HG02938 (cell line): ENCODE measurements at regions not wholly inside any gene's neighbourhood (a gene's known extent, or its start where the extent isn't known, plus 50 kb on each side); places are given as distances from the start of the nearest gene placed in this dataset.

Experiments
- ATAC-seq: cut with Tn5 transposase; IDR thresholded peaks from one replicate; pipeline ENCODE4 v1.9.1; 2021; ENCODE audit warnings: mild to moderate bottlenecking, moderate library complexity; ENCODE audit not compliant: unreplicated experiment

DNA sequence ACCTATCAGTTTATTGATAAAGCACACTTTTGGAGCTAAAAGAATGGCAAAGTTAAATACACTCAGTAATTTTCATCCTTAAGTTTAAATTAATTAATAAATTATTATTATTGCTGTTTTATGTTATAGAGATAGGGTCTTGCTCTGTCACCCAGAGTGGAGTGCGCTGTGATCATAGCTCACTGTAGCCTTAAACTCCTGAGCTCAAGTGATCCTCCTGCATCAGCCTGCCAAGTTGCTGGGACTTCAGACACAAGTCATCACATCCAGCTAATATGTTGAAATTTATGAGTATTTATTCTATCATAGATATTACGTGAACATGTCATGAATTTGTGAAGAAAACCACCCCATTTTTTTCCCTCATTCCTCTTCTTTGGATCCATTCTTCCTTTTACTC, 64.2 kb downstream of the GJA1 start:
- no peak for ATAC-seq

- no peak for ATAC-seq
These were observed 68.1 kb downstream of the GJA1 start for GRCh38 chr6:121503589-121503991.

- peak; percentile 81 for ATAC-seq
These were observed 68.8 kb downstream of the GJA1 start for GRCh38 chr6:121504227-121504626.

DNA sequence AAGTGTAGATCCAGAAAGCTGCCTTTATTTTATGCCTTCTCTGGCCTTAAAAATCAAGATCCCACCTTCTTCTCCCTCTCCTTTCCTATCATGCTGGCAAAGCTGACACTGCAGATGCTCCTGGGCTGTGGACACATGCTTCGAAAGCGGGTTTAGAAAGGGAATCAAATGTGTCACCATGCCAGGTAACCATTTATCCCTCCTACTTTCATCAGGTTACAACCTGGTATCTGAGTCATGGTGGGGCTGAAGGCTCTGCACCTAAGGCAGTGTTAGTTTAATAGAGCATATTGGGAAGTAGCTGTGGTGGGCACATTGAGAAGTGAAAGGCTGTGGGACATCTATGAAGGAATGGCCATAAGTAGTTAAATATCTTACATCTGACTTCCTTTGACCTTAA, 69.8 kb downstream of the GJA1 start:
- ATAC-seq = no peak

- no peak for ATAC-seq
These were observed 71.6 kb downstream of the GJA1 start for GRCh38 chr6:121506761-121507754.

DNA sequence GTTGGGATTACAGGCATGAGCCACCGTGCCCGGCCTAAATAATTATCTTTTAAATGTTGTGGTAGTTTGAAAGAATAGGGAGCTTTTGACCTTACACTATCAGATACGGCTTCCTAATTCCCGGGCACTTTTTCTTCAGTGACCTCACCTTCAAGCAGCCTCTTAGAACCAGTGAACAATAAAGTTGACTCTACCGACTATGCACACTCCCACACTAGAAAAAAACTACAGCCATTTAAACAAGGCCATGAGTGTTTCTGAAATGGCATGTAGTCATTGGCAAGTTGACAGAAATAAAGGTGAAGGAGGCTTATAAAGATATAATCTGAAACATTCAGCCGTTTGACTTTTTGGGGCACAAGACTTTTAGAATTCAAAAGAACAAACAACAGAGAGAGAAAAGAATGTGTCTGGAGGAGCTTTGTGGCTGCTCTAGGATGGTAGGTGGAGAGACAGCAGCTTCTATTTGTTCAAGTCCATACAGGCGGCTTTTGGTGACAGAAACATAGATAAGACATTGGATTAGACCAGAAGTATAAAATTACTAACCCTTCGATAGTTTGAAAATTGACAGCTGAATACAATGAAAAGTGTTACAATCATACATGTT, 75.2 kb downstream of the GJA1 start:
- ATAC-seq = no peak

GRCh38 chr6:121515630-121516265, 80.3 kb downstream of the GJA1 start:
- ATAC-seq = no peak

DNA sequence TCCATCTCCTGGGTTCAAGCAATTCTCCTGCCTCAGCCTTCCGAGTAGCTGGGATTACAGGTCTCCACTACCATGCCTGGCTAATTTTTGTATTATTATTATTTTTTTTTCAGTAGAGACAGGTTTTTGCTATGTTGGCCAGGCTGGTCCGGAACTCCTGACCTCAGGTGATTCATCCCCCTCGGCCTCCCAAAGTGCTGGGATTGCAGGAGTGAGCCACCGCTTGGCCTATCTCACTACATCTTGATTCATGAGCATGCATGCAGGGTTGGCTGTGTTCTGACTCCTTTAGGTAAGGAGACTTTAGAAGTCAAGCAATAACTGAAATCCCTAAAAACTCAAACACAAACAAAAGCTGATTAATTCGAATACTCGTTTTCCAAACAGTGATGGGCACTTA, 80.9 kb downstream of the GJA1 start:
- ATAC-seq = no peak

GRCh38 chr6:121520337-121521163, 85.1 kb downstream of the GJA1 start:
- no peak for ATAC-seq

DNA sequence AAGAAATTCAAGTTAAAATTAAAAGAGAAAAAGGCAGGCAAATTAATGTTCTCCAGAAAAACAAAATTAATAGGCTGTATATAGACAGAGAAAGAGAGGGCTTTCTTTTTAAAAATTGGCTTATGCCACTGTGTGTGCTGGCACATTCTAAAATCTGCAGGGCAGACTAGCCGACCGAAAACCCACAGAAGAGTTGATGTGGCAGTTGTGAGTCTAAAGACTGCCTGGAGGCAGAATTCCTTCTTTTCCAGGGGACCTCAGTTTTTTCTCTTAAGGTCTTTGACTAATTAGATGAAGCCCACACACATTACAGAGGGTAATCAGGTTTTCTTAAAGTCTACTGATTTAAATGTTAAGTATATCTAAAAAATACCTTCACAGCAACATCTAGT, 85.7 kb downstream of the GJA1 start:
- ATAC-seq = no peak

DNA sequence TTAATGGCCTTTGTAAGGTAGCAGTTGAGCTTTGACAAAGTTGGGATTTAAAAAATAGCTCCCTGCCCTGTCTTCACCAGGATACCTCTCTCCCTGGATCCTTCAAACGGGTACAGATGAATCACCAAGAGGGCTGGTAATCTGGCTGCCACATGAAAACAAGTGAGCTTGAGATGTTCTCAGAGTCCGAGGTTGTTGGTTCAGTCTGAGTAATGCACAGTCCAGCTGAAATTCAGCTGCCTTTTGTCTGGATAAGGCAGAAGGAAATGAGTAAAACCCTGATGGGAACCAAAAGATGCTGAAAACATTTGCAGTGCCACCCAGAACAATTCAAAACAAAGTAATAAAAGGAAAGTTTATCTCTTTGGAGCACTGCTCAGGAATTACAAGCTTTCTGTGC, 86.8 kb downstream of the GJA1 start:
- ATAC-seq = no peak

DNA sequence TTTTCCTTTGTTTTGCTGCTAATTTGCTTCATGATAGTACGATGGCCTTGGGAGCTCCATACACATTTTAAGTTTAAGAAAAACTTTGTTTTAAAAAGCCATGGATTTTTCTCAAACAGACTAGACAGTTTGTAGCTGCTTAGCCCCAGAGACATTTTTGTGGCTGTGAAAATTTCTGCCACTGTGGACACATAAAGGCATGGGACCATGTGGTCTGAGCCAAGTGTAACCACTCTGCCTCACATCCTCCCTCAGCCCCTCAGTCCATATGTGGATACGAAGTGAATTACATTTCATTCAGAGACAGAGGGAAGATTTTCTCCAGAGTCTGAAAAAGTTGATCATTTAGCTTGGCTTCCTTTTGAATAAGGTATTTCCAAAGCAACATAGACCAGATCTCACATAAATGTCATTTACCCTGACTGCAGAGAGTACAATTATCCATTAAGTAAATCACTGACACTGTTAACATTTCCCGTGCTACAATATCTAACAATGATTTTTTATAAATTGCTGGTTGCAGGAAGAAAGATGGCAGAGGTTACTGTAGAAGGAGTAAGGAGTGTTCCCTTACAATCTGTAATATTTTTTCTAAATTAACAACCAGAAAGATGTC, 87.4 kb downstream of the GJA1 start:
- ATAC-seq = no peak

DNA sequence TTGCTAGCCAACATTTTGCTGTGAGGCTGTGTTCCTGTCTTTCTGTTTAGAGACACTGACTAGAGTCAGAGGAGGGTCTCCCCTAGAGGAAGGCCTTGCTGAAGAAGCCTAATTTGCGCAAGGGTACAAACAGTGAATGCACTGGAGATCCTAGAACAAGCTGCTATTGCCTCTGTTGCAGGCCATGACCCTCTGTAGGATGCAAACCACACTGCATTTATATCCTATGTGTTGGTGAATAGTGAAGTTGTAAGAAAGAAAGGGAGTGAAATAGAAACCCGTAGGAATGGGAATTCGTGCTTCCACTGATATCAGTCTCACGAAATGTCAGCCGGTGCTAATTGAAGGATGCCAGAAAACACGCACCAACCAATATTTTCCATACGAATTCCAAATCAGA, 88.2 kb downstream of the GJA1 start:
- ATAC-seq = no peak

DNA sequence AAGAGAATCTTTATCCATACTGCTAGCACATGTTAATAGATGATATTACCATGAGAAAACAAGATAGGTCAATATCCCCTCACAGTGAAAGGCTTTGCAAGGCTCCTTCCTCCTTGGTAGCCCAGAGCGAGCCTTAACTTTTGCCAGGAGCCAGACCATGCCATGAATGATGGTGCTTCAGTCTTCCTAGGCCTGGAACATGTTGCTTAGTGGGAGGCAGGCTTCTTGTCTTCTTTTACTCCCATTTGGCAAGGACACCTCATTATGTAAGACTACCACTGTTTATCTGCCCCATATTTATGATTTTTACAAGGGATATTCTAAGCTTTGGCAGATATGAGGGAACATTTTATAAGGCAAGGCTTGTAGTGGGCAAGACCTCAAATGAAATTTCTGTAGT, 90.8 kb downstream of the GJA1 start:
- no peak for ATAC-seq

GRCh38 chr6:121531658-121532169, 96.3 kb downstream of the GJA1 start:
- no peak for ATAC-seq

GRCh38 chr6:121533321-121533841, 97.9 kb downstream of the GJA1 start:
- ATAC-seq = no peak

GRCh38 chr6:121535777-121536176, 100.3 kb downstream of the GJA1 start:
- no peak for ATAC-seq

GRCh38 chr6:121536345-121536744, 100.9 kb downstream of the GJA1 start:
- ATAC-seq = no peak

DNA sequence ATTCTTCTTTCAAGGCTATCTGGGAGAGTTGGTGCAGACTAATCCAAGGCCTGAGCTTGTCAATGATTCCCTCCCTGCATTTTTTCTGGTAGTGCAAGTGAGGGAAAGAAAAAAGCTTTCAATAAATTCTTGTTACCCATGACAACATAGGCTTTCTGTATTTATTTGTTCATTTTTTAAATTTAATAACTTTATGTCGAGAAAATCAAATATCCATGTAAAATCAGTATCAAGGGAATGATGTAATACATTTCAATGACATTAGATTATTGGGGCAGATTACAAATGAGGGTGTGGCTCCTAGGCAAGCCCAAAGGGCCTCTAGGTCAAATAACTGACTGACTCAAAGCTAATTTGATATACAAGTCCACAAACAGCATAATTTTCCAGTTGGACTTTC, 104.0 kb downstream of the GJA1 start:
- ATAC-seq = no peak

DNA sequence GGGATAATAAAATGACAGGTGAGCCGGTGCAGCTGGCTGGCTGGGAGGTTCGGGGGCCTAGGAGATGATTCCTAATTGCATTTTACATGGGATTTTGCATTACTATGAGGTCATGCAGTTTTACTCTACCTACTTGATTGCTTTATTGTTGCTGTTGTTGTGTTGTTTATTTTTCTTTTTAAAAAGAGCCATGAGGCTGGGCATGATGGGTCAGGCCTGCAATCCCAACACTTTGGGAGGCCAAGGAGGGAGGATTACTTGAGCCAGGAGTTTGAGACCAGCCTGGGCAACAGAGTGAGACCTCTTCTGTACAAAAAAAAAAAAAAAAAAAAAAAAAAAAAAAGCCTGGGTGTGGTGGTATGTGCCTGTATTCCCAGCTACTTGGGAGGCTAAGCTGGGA, 104.8 kb downstream of the GJA1 start:
- ATAC-seq = no peak
